HCT116 (cell line): ENCODE measurements at regions not wholly inside any gene's neighbourhood (a gene's known extent, or its start where the extent isn't known, plus 50 kb on each side); places are given as distances from the start of the nearest gene placed in this dataset.

Experiments used
- ATAC-seq: fragments of 200-7000 bp; cut with Tn5 transposase; 2 replicates; pipeline ENCODE4 v1.9.1; 2020; ENCODE audit warnings: mild to moderate bottlenecking, moderate library complexity
- BruUV-seq: library from RNA; stranded (reverse); fragments of 400-500 nt; replicated peaks from 2 replicates; lab custom pipeline; 2021; lab: Mats Ljungman, UMichigan
- CTCF ChIA-PET: fragments of 300-600 bp; sonication (Branson Sonifier 250); formaldehyde crosslinking; loops from one replicate; lab custom pipeline; 2021; ENCODE audit warnings: antibody characterized with exemption; lab: Charles Lee
- POLR2A ChIA-PET: fragments of 300-600, 350-600 bp; sonication (Branson Sonifier 250); formaldehyde crosslinking; loops from one replicate; lab custom pipeline; 2021; ENCODE audit warnings: antibody characterized with exemption; lab: Charles Lee
- RAD21 ChIA-PET, 2 experiments: fragments of 300-600 bp; sonication (Branson Sonifier 250); formaldehyde crosslinking; loops; one replicate each; lab custom pipeline; 2023; ENCODE audit warnings: low total read pairs in 2 of 2; ENCODE audit not compliant: uncharacterized antibody in 2 of 2, unreplicated experiment in 2 of 2, low non-redundant PET in 1 of 2; lab: Charles Lee
- DNase-seq: peaks from one replicate; pipeline ENCODE4 v3.0.0-alpha.2; 2010; ENCODE audit warnings: low read depth, low spot score
- H2AFZ ChIP-seq: fragments of 200-600 bp; shearing (Covaris generic), sonication (generic); 2 replicates; pipeline ENCODE4 v1.6.1; 2017; ENCODE audit warnings: low read depth, mixed run types, mixed read lengths, antibody characterized with exemption, low read length; ENCODE audit not compliant: poor library complexity, severe bottlenecking
- H3K27ac ChIP-seq: 2 replicates; pipeline ENCODE4 v1.5.1; 2012; ENCODE audit warnings: low read depth, low read length
- H3K27me3 ChIP-seq: fragments of 200-600 bp; sonication (generic); 2 replicates; pipeline ENCODE4 v1.6.1; 2016; ENCODE audit warnings: mixed run types, low read length, mixed read lengths; ENCODE audit not compliant: insufficient read depth
- H3K36me3 ChIP-seq, 2 experiments: fragments of 200-500 bp in 1 of 2; fragments of 200-600 bp in 1 of 2; sonication (Bioruptor generic) in 1 of 2; sonication (generic) in 1 of 2; 2 replicates each; pipeline versions ENCODE4 v1.5.1 to v1.6.1; 2014 to 2016; ENCODE audit warnings: low read length in 2 of 2, inconsistent platforms in 1 of 2, mixed read lengths in 1 of 2, mixed run types in 1 of 2; ENCODE audit not compliant: insufficient read depth in 2 of 2, control insufficient read depth in 1 of 2
- H3K4me1 ChIP-seq, 2 experiments: fragments of 200-600 bp in 1 of 2; sonication (generic) in 1 of 2; 2 replicates each; pipeline versions ENCODE4 v1.5.1 to v1.6.1; 2012 to 2017; ENCODE audit warnings: low read length in 2 of 2, inconsistent platforms in 1 of 2, mild to moderate bottlenecking in 1 of 2, mixed read lengths in 1 of 2, mixed run types in 1 of 2, moderate library complexity in 1 of 2; ENCODE audit not compliant: insufficient read depth in 2 of 2, control insufficient read depth in 1 of 2
- H3K4me2 ChIP-seq: fragments of 200-600 bp; sonication (generic); 2 replicates; pipeline ENCODE4 v1.6.1; 2017; ENCODE audit warnings: mixed run types, low read length, mixed read lengths
- H3K4me3 ChIP-seq, 2 experiments: fragments of 200-600 bp in 1 of 2; sonication (generic) in 1 of 2; replicated peaks in 1 of 2; 2 replicates each; pipeline ENCODE4 v1.5.1; 2011 to 2016; ENCODE audit warnings: low read length in 2 of 2, control low read depth in 1 of 2, low read depth in 1 of 2, mild to moderate bottlenecking in 1 of 2, mixed read lengths in 1 of 2, mixed run types in 1 of 2
- H3K79me2 ChIP-seq: fragments of 200-600 bp; sonication (generic); 2 replicates; pipeline ENCODE4 v1.6.1; 2017; ENCODE audit warnings: mild to moderate bottlenecking, mixed run types, low read length, moderate library complexity, mixed read lengths; ENCODE audit not compliant: insufficient read depth
- H3K9ac ChIP-seq: fragments of 200-600 bp; sonication (generic); 2 replicates; pipeline ENCODE4 v1.6.1; 2016; ENCODE audit warnings: low read length, mixed read lengths
- H3K9me2 ChIP-seq: fragments of 200-600 bp; sonication (generic), shearing (Covaris generic); 2 replicates; pipeline ENCODE4 v1.6.1; 2017; ENCODE audit warnings: mixed run types, mild to moderate bottlenecking, moderate library complexity; ENCODE audit not compliant: insufficient read depth
- H3K9me3 ChIP-seq, 2 experiments: fragments of 200-500 bp in 1 of 2; fragments of 200-600 bp in 1 of 2; sonication (Bioruptor generic) in 1 of 2; sonication (generic) in 1 of 2; 2 replicates each; pipeline ENCODE4 v1.6.1; 2014 to 2017; ENCODE audit warnings: low read length in 2 of 2, mixed read lengths in 2 of 2, inconsistent platforms in 1 of 2, low read depth in 1 of 2, mild to moderate bottlenecking in 1 of 2, mixed run types in 1 of 2, moderate library complexity in 1 of 2; ENCODE audit not compliant: control insufficient read depth in 1 of 2, insufficient read depth in 1 of 2
- H4K20me1 ChIP-seq: fragments of 200-600 bp; sonication (generic), shearing (Covaris generic); 2 replicates; pipeline ENCODE4 v1.6.1; 2017; ENCODE audit warnings: mixed run types, mild to moderate bottlenecking, moderate library complexity; ENCODE audit not compliant: insufficient read depth
- CBX3 ChIP-seq: IDR thresholded peaks from 2 replicates; pipeline ENCODE4 v1.6.1; 2012; ENCODE audit warnings: low read depth
- CEBPB ChIP-seq: IDR thresholded peaks from 2 replicates; pipeline ENCODE4 v1.6.1; 2012; ENCODE audit warnings: low read depth
- EGR1 ChIP-seq: IDR thresholded peaks from 2 replicates; pipeline ENCODE4 v1.6.1; 2012; ENCODE audit warnings: low read depth
- EZH2 ChIP-seq: fragments of 200-600 bp; sonication (generic); IDR thresholded peaks from 2 replicates; pipeline ENCODE4 v1.6.1; 2017; ENCODE audit warnings: antibody characterized with exemption, mixed run types
- FOSL1 ChIP-seq: IDR thresholded peaks from 2 replicates; pipeline ENCODE4 v1.6.1; 2012; ENCODE audit warnings: low read depth
- POLR2A ChIP-seq: IDR thresholded peaks from 2 replicates; pipeline ENCODE4 v1.7.0; 2011; ENCODE audit warnings: borderline replicate concordance; ENCODE audit not compliant: insufficient read depth, insufficient read length; ENCODE audit errors: extremely low read depth
- ZBTB33 ChIP-seq: IDR thresholded peaks from 2 replicates; pipeline ENCODE4 v1.6.1; 2011; ENCODE audit warnings: mild to moderate bottlenecking, low read length, moderate library complexity; ENCODE audit not compliant: insufficient replicate concordance; ENCODE audit errors: extremely low read depth
- ZNF274 ChIP-seq: fragments of 200-500 bp; sonication (Bioruptor generic); IDR thresholded peaks from 2 replicates; pipeline ENCODE4 v1.6.1; 2014; ENCODE audit warnings: mild to moderate bottlenecking, low read depth, low read length, inconsistent platforms
- intact Hi-C: fragments of 100-400 bp; cut with micrococcal nuclease; formaldehyde crosslinking; loops from 2 replicates; pipeline ENCODE4 v1.10.0; 2022
- TF ChIP-seq, protein P1 (sequence below): IDR thresholded peaks from 2 replicates; pipeline ENCODE4 v1.6.1; 2012
- TF ChIP-seq, protein P2 (sequence below), 3 experiments: fragments of 200-600 bp in 1 of 3; sonication (generic) in 1 of 3; IDR thresholded peaks in 2 of 3; conservative IDR thresholded peaks in 1 of 3; 2 replicates each; pipeline ENCODE4 v1.5.1; 2012 to 2017; ENCODE audit warnings: low read depth in 2 of 3, low read length in 2 of 3, antibody characterized with exemption in 1 of 3, borderline replicate concordance in 1 of 3, control low read depth in 1 of 3, mild to moderate bottlenecking in 1 of 3, mixed read lengths in 1 of 3, mixed run types in 1 of 3, moderate library complexity in 1 of 3; ENCODE audit not compliant: insufficient read depth in 1 of 3

GRCh38 chr4:124173912-124174311 is 538.6 kb downstream of the ANKRD50 start (continued):
- TF ChIP-seq ZBTB33 (no peak), EZH2 (no peak), ZNF274 (no peak), EGR1 (no peak)
- TF ChIP-seq, protein P1, sequence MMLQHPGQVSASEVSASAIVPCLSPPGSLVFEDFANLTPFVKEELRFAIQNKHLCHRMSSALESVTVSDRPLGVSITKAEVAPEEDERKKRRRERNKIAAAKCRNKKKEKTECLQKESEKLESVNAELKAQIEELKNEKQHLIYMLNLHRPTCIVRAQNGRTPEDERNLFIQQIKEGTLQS: no peak

DNA sequence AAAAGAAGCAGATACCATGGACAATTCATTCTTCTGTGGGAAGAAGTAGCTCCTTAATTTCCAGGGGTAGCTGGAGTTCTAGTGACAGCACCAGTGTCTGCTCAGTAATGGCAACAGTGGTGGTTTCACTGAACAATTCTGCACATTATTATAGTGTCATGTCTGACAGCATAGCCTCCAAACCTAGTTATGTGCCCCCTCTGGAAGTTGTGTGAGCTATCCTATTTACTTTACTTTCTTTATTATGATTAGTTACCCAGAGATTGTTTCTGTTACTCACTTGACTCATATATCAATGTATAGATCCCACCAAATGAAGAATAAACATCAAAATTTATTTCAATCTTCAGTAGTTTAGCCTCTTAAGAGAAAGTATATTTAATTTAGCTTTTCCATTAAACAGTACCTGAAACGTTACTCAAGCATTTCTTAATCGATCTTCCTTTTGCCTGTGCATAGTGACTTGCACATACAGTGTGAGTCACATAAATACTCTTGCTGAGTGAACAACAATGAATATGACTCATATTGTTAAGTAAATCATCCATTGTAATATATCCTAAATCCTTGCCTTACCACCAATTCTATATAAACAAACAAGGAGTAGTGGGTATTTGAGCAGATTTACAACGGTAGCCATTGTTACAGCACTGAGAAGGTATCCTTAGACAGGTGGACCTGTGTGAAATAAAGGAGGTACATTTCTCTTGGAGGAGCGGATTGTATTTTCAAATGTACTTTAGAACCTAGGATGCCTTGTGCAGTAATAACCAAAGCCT is 534.7 kb downstream of the ANKRD50 start:
- peak; percentile 33; the same call in 1 of the 2 replicates for TF ChIP-seq FOSL1
- TF ChIP-seq POLR2A: no peak
- TF ChIP-seq, protein P2, sequence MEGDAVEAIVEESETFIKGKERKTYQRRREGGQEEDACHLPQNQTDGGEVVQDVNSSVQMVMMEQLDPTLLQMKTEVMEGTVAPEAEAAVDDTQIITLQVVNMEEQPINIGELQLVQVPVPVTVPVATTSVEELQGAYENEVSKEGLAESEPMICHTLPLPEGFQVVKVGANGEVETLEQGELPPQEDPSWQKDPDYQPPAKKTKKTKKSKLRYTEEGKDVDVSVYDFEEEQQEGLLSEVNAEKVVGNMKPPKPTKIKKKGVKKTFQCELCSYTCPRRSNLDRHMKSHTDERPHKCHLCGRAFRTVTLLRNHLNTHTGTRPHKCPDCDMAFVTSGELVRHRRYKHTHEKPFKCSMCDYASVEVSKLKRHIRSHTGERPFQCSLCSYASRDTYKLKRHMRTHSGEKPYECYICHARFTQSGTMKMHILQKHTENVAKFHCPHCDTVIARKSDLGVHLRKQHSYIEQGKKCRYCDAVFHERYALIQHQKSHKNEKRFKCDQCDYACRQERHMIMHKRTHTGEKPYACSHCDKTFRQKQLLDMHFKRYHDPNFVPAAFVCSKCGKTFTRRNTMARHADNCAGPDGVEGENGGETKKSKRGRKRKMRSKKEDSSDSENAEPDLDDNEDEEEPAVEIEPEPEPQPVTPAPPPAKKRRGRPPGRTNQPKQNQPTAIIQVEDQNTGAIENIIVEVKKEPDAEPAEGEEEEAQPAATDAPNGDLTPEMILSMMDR (IDR thresholded peaks at IDR 0.05 in 2 of 3, conservative IDR thresholded peaks at IDR 0.05 in 1 of 3; ENCODE audit: borderline replicate concordance in 1 of 3, insufficient read depth in 1 of 3, low read depth in 2 of 3, low read length in 2 of 3): no peak
- no peak for TF ChIP-seq EGR1
- 0 out of 2 replicates have a peak, but pooled peaks have one; percentile 12 for TF ChIP-seq CEBPB
- TF ChIP-seq CBX3: no peak
- no peak overlapping the region for H3K4me2 ChIP-seq
- POLR2A ChIA-PET: no interaction called here
- H2AFZ ChIP-seq: no peak overlapping the region
- no peaks in the 10 kb centered on the region for H3K27me3 ChIP-seq
- H3K4me1 ChIP-seq: peaks cover 0 to 7% of the 10 kb centered on the region in 2 experiments; a peak in 1 of 4 replicates
- no peaks in the 10 kb centered on the region for H3K9me3 ChIP-seq
- CTCF ChIA-PET: no interaction called here
- H3K4me3 ChIP-seq: no peak overlapping the region
- no peak overlapping the region for H3K27ac ChIP-seq
- no peaks in the 10 kb centered on the region for H4K20me1 ChIP-seq
- RAD21 ChIA-PET: no interaction called here
- no TSS peak for BruUV-seq
- ATAC-seq: no peak; the same call in 1 of the 2 replicates
- H3K36me3 ChIP-seq: no peaks in the 10 kb centered on the region
- intact Hi-C loops: no loop called here
- no peaks in the 10 kb centered on the region for H3K79me2 ChIP-seq
- H3K9me2 ChIP-seq: no peaks in the 10 kb centered on the region
- no peak overlapping the region for H3K9ac ChIP-seq
- no peak for DNase-seq
